OCI-LY7 (cell line): ENCODE measurements at regions not wholly inside any gene's neighbourhood (a gene's known extent, or its start where the extent isn't known, plus 50 kb on each side); places are given as distances from the start of the nearest gene placed in this dataset.

Experiments used
- BruUV-seq: library from RNA; stranded (reverse); fragments of 400-500 nt; replicated peaks from 2 replicates; lab custom pipeline; 2021; lab: Mats Ljungman, UMichigan
- CTCF ChIA-PET: fragments of 300-600 bp; sonication (Branson Sonifier 250); formaldehyde crosslinking; loops from one replicate; lab custom pipeline; 2022; ENCODE audit warnings: antibody characterized with exemption; ENCODE audit not compliant: unreplicated experiment; lab: Charles Lee
- POLR2A ChIA-PET: fragments of 300-600 bp; sonication (Branson Sonifier 250); formaldehyde crosslinking; loops from one replicate; lab custom pipeline; 2022; ENCODE audit warnings: antibody characterized with exemption; lab: Charles Lee
- DNase-seq: peaks from one replicate; pipeline ENCODE4 v3.0.0-alpha.2; 2015; ENCODE audit warnings: low spot score
- H2AFZ ChIP-seq: fragments of 200-600 bp; sonication (generic), shearing (Covaris generic); 2 replicates; pipeline ENCODE4 v1.6.1; 2014; ENCODE audit warnings: mild to moderate bottlenecking, antibody characterized with exemption, low read length, moderate library complexity
- H3K27ac ChIP-seq: fragments of 200-600 bp; sonication (generic); 2 replicates; pipeline ENCODE4 v1.5.1; 2014; ENCODE audit warnings: mixed run types, low read depth, mild to moderate bottlenecking, moderate library complexity, low read length, inconsistent platforms; ENCODE audit not compliant: poor library complexity, severe bottlenecking
- H3K36me3 ChIP-seq: fragments of 200-600 bp; sonication (generic); 2 replicates; pipeline ENCODE4 v1.6.1; 2014; ENCODE audit warnings: mild to moderate bottlenecking, antibody characterized with exemption, low read length, moderate library complexity, mixed read lengths; ENCODE audit not compliant: insufficient read depth
- H3K4me1 ChIP-seq: fragments of 200-600 bp; sonication (generic); 2 replicates; pipeline ENCODE4 v1.5.1; 2014; ENCODE audit warnings: mild to moderate bottlenecking, low read length; ENCODE audit not compliant: insufficient read depth, poor library complexity, severe bottlenecking
- H3K4me2 ChIP-seq: fragments of 200-600 bp; sonication (generic); 2 replicates; pipeline ENCODE4 v1.6.1; 2014; ENCODE audit warnings: mild to moderate bottlenecking, low read length
- H3K4me3 ChIP-seq: fragments of 200-600 bp; sonication (generic); 2 replicates; pipeline ENCODE4 v1.5.1; 2014; ENCODE audit warnings: mild to moderate bottlenecking, low read depth, low read length; ENCODE audit not compliant: poor library complexity, severe bottlenecking
- H3K79me2 ChIP-seq: fragments of 200-600 bp; sonication (generic); 2 replicates; pipeline ENCODE4 v1.6.1; 2016; ENCODE audit warnings: low read depth, mild to moderate bottlenecking, low read length, moderate library complexity, mixed read lengths; ENCODE audit not compliant: insufficient read depth
- H3K9me2 ChIP-seq: fragments of 200-600 bp; sonication (generic); 2 replicates; pipeline ENCODE4 v1.6.1; 2016; ENCODE audit warnings: mild to moderate bottlenecking, low read length, mixed read lengths; ENCODE audit not compliant: insufficient read depth
- H3K9me3 ChIP-seq: fragments of 200-600 bp; sonication (generic); 2 replicates; pipeline ENCODE4 v1.6.1; 2014; ENCODE audit warnings: mild to moderate bottlenecking, mixed run types, low read length, mixed read lengths
- H4K20me1 ChIP-seq: fragments of 200-600 bp; sonication (generic); 2 replicates; pipeline ENCODE4 v1.6.1; 2014; ENCODE audit warnings: mild to moderate bottlenecking, antibody characterized with exemption, low read length, moderate library complexity, mixed read lengths; ENCODE audit not compliant: insufficient read depth
- EZH2phosphoT487 ChIP-seq: fragments of 200-600 bp; sonication (generic); IDR thresholded peaks from 2 replicates; pipeline ENCODE4 v1.6.1; 2018; ENCODE audit warnings: low read depth, borderline replicate concordance, mild to moderate bottlenecking, mixed run types, antibody characterized with exemption, low read length, moderate library complexity, mixed read lengths
- intact Hi-C: fragments of 100-400 bp; cut with micrococcal nuclease; formaldehyde crosslinking; loops from one replicate; pipeline ENCODE4 v1.10.0; 2022; ENCODE audit not compliant: unreplicated experiment
- TF ChIP-seq, protein P1 (sequence below): fragments of 200-600 bp; sonication (generic); conservative IDR thresholded peaks from 2 replicates; pipeline ENCODE4 v1.5.1; 2014; ENCODE audit warnings: mild to moderate bottlenecking, antibody characterized with exemption, low read length, moderate library complexity, mixed read lengths

DNA sequence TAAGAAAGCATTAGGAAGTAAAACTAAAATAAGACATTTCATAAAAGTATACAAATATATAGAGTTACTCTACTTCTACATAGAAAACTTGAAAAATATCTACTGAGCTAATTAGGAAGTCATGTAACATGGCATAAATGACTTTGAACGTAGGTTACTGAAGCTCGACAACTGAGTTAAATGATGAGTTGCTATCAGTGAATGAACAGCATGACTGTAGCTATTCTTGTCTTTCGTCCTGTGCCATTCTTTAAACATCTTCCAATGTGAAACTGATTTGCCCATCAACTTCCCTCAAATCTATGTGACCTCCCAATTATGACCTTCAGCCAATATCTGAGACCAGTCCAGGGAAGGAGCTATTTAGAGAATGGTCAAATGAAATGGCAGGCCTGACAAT lies 113.5 kb upstream of the NEBL start:
- no TSS peak for BruUV-seq
- POLR2A ChIA-PET: interaction anchor here (0.6 to 1.6 kb wide), 6 partner anchors 8 to 155 kb away, joined by 3 to 6 read pairs (median 3); no protein-coding TSS in a partner anchor

DNA sequence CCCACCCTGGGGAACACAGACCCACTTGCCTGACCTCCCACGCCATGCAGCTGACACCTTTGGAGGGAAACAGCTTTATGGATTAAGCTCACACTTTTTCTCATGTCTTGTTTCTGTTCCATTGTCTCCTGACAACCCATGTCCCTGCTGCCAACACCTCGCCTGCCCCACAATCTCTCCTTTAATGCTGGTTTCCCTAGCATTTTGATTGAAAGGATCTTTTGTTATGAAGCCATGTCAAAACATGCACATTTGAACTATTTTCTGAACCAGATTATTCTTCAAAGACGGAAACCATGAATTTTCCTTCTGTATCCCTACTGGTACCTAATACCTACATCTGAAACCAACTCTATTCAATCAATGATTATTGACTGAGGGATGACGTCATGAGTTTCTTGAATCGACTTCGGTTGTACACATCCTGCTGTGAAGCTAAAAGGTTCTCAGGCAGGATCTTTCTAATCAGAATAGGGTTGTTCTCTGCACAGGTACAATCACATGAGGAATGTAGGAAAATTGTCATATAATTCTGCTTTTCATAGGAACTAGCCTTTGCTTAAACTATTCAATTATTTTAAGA lies 106.2 kb upstream of the NEBL start:
- no peak overlapping the region for H2AFZ ChIP-seq
- no peaks in the 10 kb centered on the region for H3K79me2 ChIP-seq
- no peaks in the 10 kb centered on the region for H3K4me1 ChIP-seq
- no peak overlapping the region for H3K27ac ChIP-seq
- no peak for DNase-seq
- TF ChIP-seq EZH2phosphoT487: no peak
- TF ChIP-seq, protein P1, sequence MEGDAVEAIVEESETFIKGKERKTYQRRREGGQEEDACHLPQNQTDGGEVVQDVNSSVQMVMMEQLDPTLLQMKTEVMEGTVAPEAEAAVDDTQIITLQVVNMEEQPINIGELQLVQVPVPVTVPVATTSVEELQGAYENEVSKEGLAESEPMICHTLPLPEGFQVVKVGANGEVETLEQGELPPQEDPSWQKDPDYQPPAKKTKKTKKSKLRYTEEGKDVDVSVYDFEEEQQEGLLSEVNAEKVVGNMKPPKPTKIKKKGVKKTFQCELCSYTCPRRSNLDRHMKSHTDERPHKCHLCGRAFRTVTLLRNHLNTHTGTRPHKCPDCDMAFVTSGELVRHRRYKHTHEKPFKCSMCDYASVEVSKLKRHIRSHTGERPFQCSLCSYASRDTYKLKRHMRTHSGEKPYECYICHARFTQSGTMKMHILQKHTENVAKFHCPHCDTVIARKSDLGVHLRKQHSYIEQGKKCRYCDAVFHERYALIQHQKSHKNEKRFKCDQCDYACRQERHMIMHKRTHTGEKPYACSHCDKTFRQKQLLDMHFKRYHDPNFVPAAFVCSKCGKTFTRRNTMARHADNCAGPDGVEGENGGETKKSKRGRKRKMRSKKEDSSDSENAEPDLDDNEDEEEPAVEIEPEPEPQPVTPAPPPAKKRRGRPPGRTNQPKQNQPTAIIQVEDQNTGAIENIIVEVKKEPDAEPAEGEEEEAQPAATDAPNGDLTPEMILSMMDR: no peak
- no peaks in the 10 kb centered on the region; the same call in 1 of the 2 replicates for H3K9me2 ChIP-seq
- no peaks in the 10 kb centered on the region for H4K20me1 ChIP-seq
- no peaks in the 10 kb centered on the region for H3K9me3 ChIP-seq
- ChIA-PET POLR2A (interaction anchor here (0.6 to 0.7 kb wide), 2 partner anchors 26 to 910 kb away, joined by 3 to 4 read pairs; no protein-coding TSS in a partner anchor), CTCF (no interaction called here)
- no peaks in the 10 kb centered on the region for H3K36me3 ChIP-seq
- BruUV-seq: no TSS peak
- no peak overlapping the region for H3K4me3 ChIP-seq
- H3K4me2 ChIP-seq: no peak overlapping the region
- intact Hi-C loops: no loop called here

More for the DNA sequence above, 113.5 kb upstream of the NEBL start:
- Histone ChIP-seq H3K36me3 (no peaks in the 10 kb centered on the region), H3K9me2 (no peaks in the 10 kb centered on the region; the same call in 1 of the 2 replicates), H3K79me2 (no peaks in the 10 kb centered on the region), H3K4me1 (no peaks in the 10 kb centered on the region), H3K4me3 (no peak overlapping the region), H2AFZ (no peak overlapping the region), H3K4me2 (no peak overlapping the region), H3K27ac (no peak overlapping the region), H3K9me3 (no peaks in the 10 kb centered on the region), H4K20me1 (no peaks in the 10 kb centered on the region)
- intact Hi-C loops: no loop called here
- CTCF ChIA-PET: no interaction called here
- no peak for TF ChIP-seq EZH2phosphoT487
- no peak for DNase-seq

GRCh38 chr10:21002091-21002878 lies 105.2 kb upstream of the NEBL start:
- no TSS peak for BruUV-seq
- intact Hi-C loops: no loop called here

More at GRCh38 chr10:21002091-21002878, 105.2 kb upstream of the NEBL start:
- H3K4me1 ChIP-seq: no peaks in the 10 kb centered on the region
- H3K79me2 ChIP-seq: no peaks in the 10 kb centered on the region
- H2AFZ ChIP-seq: no peak overlapping the region
- CTCF ChIA-PET: no interaction called here
- H3K9me3 ChIP-seq: no peaks in the 10 kb centered on the region
- DNase-seq: no peak
- H3K27ac ChIP-seq: no peak overlapping the region
- no peaks in the 10 kb centered on the region for H4K20me1 ChIP-seq
- no peaks in the 10 kb centered on the region for H3K36me3 ChIP-seq
- H3K9me2 ChIP-seq: no peaks in the 10 kb centered on the region
- TF ChIP-seq, protein P1: no peak
- POLR2A ChIA-PET: no interaction called here
- no peak overlapping the region for H3K4me2 ChIP-seq
- no peak overlapping the region for H3K4me3 ChIP-seq
